Spleen (tissue), 7 donors: ENCODE measurements at regions not wholly inside any gene's neighbourhood (a gene's known extent, or its start where the extent isn't known, plus 50 kb on each side); places are given as distances from the start of the nearest gene placed in this dataset.

Experiments used
- CTCF ChIP-seq, 11 experiments: fragments of 200-600 bp in 7 of 11; fragments of 450-650 bp in 4 of 11; sonication (generic) in 4 of 11; IDR thresholded peaks in 8 of 11; conservative IDR thresholded peaks in 3 of 11; 1 replicate in 7 of 11; 2 replicates in 4 of 11; pipeline versions ENCODE4 v1.4.0 to v1.8.0; 2016 to 2021; ENCODE audit warnings: antibody characterized with exemption in 11 of 11, inconsistent platforms in 4 of 11, mild to moderate bottlenecking in 1 of 11
- POLR2AphosphoS5 ChIP-seq, 3 donors: sonication (generic); formaldehyde crosslinking; IDR thresholded peaks; one replicate each; pipeline ENCODE4 v1.5.1; 2017; ENCODE audit warnings: antibody characterized with exemption in 3 of 3
- donor health status: DM: no; HTN: no; CAD: no; lungs with moderate emphysema.
- donor health status: DM: no; HTN: no; CAD: no.
- donor health status: DM: no; HTN: no; CAD: no.

GRCh38 chr3:99418209-99418635, 220.2 kb upstream of the COL8A1 start:
- TF ChIP-seq CTCF (IDR thresholded peaks at IDR 0.05 in 8 of 11, conservative IDR thresholded peaks at IDR 0.05 in 3 of 11) = no peak
- TF ChIP-seq POLR2AphosphoS5 (IDR thresholded peaks at IDR 0.05) = no peak
